GM21786 (cell line): ENCODE measurements at regions not wholly inside any gene's neighbourhood (a gene's known extent, or its start where the extent isn't known, plus 50 kb on each side); places are given as distances from the start of the nearest gene placed in this dataset.
A peak's percentile ranks its signal among the peaks of the same experiment; 100 is the strongest.
"Not testable (repeated sequence)": the region's sequence is repeated elsewhere in the genome, so short reads cannot be mapped to it uniquely, and the experiment has no call there.

Experiments used
- ATAC-seq: cut with Tn5 transposase; IDR thresholded peaks from one replicate; pipeline ENCODE4 v1.9.1; 2021; ENCODE audit not compliant: unreplicated experiment

- ATAC-seq, result no peak
These were observed 163.8 kb downstream of the MSN start for GRCh38 chrX:65831268-65831667.

- no peak for ATAC-seq
These were observed 161.1 kb downstream of the MSN start for GRCh38 chrX:65828599-65828998.

- not testable (repeated sequence) for ATAC-seq
These were observed 157.8 kb downstream of the MSN start for GRCh38 chrX:65825226-65825625.

- ATAC-seq, result peak; percentile 50
These were observed 154.5 kb downstream of the MSN start for GRCh38 chrX:65821721-65822496.

- not testable (repeated sequence) for ATAC-seq
These were observed 152.5 kb downstream of the MSN start for GRCh38 chrX:65819983-65820382.

GRCh38 chrX:65813245-65813644 is 145.8 kb downstream of the MSN start:
- no peak for ATAC-seq

GRCh38 chrX:65811558-65812228 is 144.2 kb downstream of the MSN start:
- ATAC-seq, result no peak
